B cell (primary cell): ENCODE measurements at regions not wholly inside any gene's neighbourhood (a gene's known extent, or its start where the extent isn't known, plus 50 kb on each side); places are given as distances from the start of the nearest gene placed in this dataset.
A peak's percentile ranks its signal among the peaks of the same experiment; 100 is the strongest.

Experiments
- ATAC-seq: fragments of 200-7000 bp; cut with Tn5 transposase; one replicate; pipeline ENCODE4 v1.10.0; 2021; ENCODE audit warnings: low read depth, mild to moderate bottlenecking, moderate number of reproducible peaks, moderate library complexity
- CTCF ChIA-PET: fragments of 350-600 bp; sonication (Branson Sonifier 250); formaldehyde crosslinking; loops from one replicate; lab custom pipeline; 2021; ENCODE audit warnings: antibody characterized with exemption, inconsistent platforms; lab: Charles Lee
- POLR2A ChIA-PET: fragments of 350-600 bp; sonication (Branson Sonifier 250); formaldehyde crosslinking; loops from one replicate; lab custom pipeline; 2021; ENCODE audit warnings: antibody characterized with exemption; lab: Charles Lee
- DNase-seq: peaks from one replicate; pipeline ENCODE4 v3.0.0; 2013
- H2AFZ ChIP-seq: 2 replicates; pipeline ENCODE4 v1.6.1; 2012; ENCODE audit warnings: mild to moderate bottlenecking, low read depth, low read length; ENCODE audit not compliant: insufficient read depth, poor library complexity, severe bottlenecking
- H3K27ac ChIP-seq, 2 donors: 1 replicate in 1 of 2; 2 replicates in 1 of 2; pipeline ENCODE4 v1.5.1; 2012 to 2013; ENCODE audit warnings: low read length in 2 of 2, mild to moderate bottlenecking in 2 of 2, moderate library complexity in 1 of 2
- H3K27me3 ChIP-seq, 4 experiments: fragments of 200-600 bp in 1 of 4; sonication (generic) in 1 of 4; replicated peaks in 1 of 4; 1 replicate in 2 of 4; 2 replicates in 2 of 4; pipeline versions ENCODE4 v1.6.1 to v1.7.0; 2013 to 2016; ENCODE audit warnings: low read length in 3 of 4, mild to moderate bottlenecking in 2 of 4, mixed read lengths in 1 of 4, moderate library complexity in 1 of 4; ENCODE audit not compliant: insufficient read depth in 4 of 4, control insufficient read depth in 3 of 4; ENCODE audit errors: control extremely low read depth in 1 of 4
- H3K36me3 ChIP-seq, 2 experiments: replicated peaks in 1 of 2; 1 replicate in 1 of 2; 2 replicates in 1 of 2; pipeline versions ENCODE4 v1.6.1 to v1.7.1; 2013; ENCODE audit warnings: low read length in 1 of 2; ENCODE audit not compliant: insufficient read depth in 2 of 2, control insufficient read depth in 1 of 2; ENCODE audit errors: control extremely low read depth in 1 of 2, extremely low read depth in 1 of 2
- H3K4me1 ChIP-seq, 2 donors: fragments of 200-600 bp in 1 of 2; sonication (generic) in 1 of 2; 1 replicate in 1 of 2; 2 replicates in 1 of 2; pipeline versions ENCODE4 v1.5.1 to v1.6.1; 2013 to 2017; ENCODE audit warnings: low read length in 2 of 2; ENCODE audit not compliant: control insufficient read depth in 2 of 2, insufficient read depth in 2 of 2
- H3K4me2 ChIP-seq: replicated peaks from 2 replicates; pipeline ENCODE3; 2012; ENCODE audit warnings: mild to moderate bottlenecking, low read depth, low read length; ENCODE audit not compliant: poor library complexity, severe bottlenecking
- H3K4me3 ChIP-seq, 5 experiments: fragments of 200-600 bp in 1 of 5; sonication (generic) in 1 of 5; 1 replicate in 3 of 5; 2 replicates in 2 of 5; pipeline versions ENCODE4 v1.5.1 to v1.7.0; 2011 to 2016; ENCODE audit warnings: low read length in 4 of 5, mild to moderate bottlenecking in 4 of 5, low read depth in 2 of 5, control low read depth in 1 of 5, moderate library complexity in 1 of 5; ENCODE audit not compliant: insufficient read depth in 1 of 5; ENCODE audit errors: control extremely low read depth in 1 of 5, extremely low read depth in 1 of 5
- H3K79me2 ChIP-seq: fragments of 200-600 bp; sonication (generic); one replicate; pipeline ENCODE4 v1.6.0; 2016; ENCODE audit warnings: low read length; ENCODE audit not compliant: control insufficient read depth, insufficient read depth
- H3K9ac ChIP-seq: fragments of 200-600 bp; sonication (generic); 2 replicates; pipeline ENCODE4 v1.6.1; 2017; ENCODE audit warnings: mild to moderate bottlenecking, low read length, moderate library complexity
- H3K9me3 ChIP-seq, 3 donors: one replicate each; pipeline versions ENCODE4 v1.6.1 to v1.7.1; 2013; ENCODE audit warnings: low read length in 2 of 3; ENCODE audit not compliant: control insufficient read depth in 2 of 3, insufficient read depth in 1 of 3; ENCODE audit errors: control extremely low read depth in 1 of 3
- H4K20me1 ChIP-seq: 2 replicates; pipeline ENCODE4 v1.6.0; 2012; ENCODE audit warnings: mild to moderate bottlenecking, low read length; ENCODE audit not compliant: insufficient read depth, control insufficient read depth, poor library complexity, severe bottlenecking
- H3K27ac Mint-ChIP-seq: one replicate; pipeline ENCODE4 v1.8.0; 2021; ENCODE audit warnings: mixed read lengths
- H3K27me3 Mint-ChIP-seq: one replicate; pipeline ENCODE4 v1.8.0; 2021; ENCODE audit warnings: mixed read lengths
- H3K4me1 Mint-ChIP-seq: one replicate; pipeline ENCODE4 v1.8.0; 2021; ENCODE audit warnings: mixed read lengths
- H3K4me3 Mint-ChIP-seq: one replicate; pipeline ENCODE4 v1.8.0; 2021; ENCODE audit warnings: mixed read lengths
- H3K9me3 Mint-ChIP-seq: one replicate; pipeline ENCODE4 v1.8.0; 2022; ENCODE audit warnings: mixed read lengths; ENCODE audit not compliant: insufficient read depth
- CTCF ChIP-seq: fragments of 200-600 bp; IDR thresholded peaks from one replicate; pipeline ENCODE4 v1.8.0; 2022; ENCODE audit warnings: antibody characterized with exemption, mild to moderate bottlenecking
- EZH2 ChIP-seq: IDR thresholded peaks from 2 replicates; pipeline ENCODE4 v1.6.1; 2012; ENCODE audit warnings: borderline replicate concordance, low read depth, mild to moderate bottlenecking, moderate library complexity, low read length; ENCODE audit not compliant: insufficient read depth, poor library complexity, severe bottlenecking
- WGBS: methylation state at CpG from one replicate; pipeline ENCODE4 v1.1.5; 2013; ENCODE audit warnings: missing lambda C conversion rate; ENCODE audit not compliant: insufficient coverage; 5-methylcytosine and 5-hydroxymethylcytosine counted together
- intact Hi-C: fragments of 100-400 bp; cut with micrococcal nuclease; formaldehyde crosslinking; loops from one replicate; pipeline ENCODE4 v1.10.0; 2022

- no peak overlapping the region for H3K27ac Mint-ChIP-seq
- POLR2A ChIA-PET: no interaction called here
- no peaks in the 10 kb centered on the region for H4K20me1 ChIP-seq
- peaks cover 38% of the 10 kb centered on the region for H3K4me1 Mint-ChIP-seq
- H3K79me2 ChIP-seq: no peaks in the 10 kb centered on the region
- no peak overlapping the region for H3K4me3 ChIP-seq
- CTCF ChIA-PET: interaction anchor here (1.0 to 1.6 kb wide), 3 partner anchors 17 to 908 kb away, joined by 3 to 4 read pairs (median 3); no protein-coding TSS in a partner anchor
- no peak overlapping the region for H3K4me3 Mint-ChIP-seq
- no peaks in the 10 kb centered on the region for H3K9me3 Mint-ChIP-seq
- peaks cover 36% of the 10 kb centered on the region in 2 donors for H3K4me1 ChIP-seq
- peak overlapping the region; percentile 39 for H2AFZ ChIP-seq
- H3K36me3 ChIP-seq: no peaks in the 10 kb centered on the region
- no peak overlapping the region for H3K4me2 ChIP-seq
- ATAC-seq: no peak
- TF ChIP-seq EZH2 (no peak), CTCF (no peak)
- intact Hi-C loops: loop anchor here (2.0 kb wide), 1 partner anchor 909 kb away; no protein-coding TSS in a partner anchor
- no peaks in the 10 kb centered on the region for H3K27me3 Mint-ChIP-seq
- no peak overlapping the region for H3K27ac ChIP-seq
- DNase-seq: peak; percentile 32
- no CpG with 5 or more reads among the region's 4 CpGs for WGBS
- H3K9ac ChIP-seq: no peak overlapping the region
- H3K9me3 ChIP-seq: no peaks in the 10 kb centered on the region
- H3K27me3 ChIP-seq: no peaks in the 10 kb centered on the region
These were observed 314.7 kb downstream of the TXNL1 start for GRCh38 chr18:56323673-56324072.

- intact Hi-C loops: loop anchor here (2.0 kb wide), 1 partner anchor 908 kb away; no protein-coding TSS in a partner anchor
- 96% methylated on average over 6 of the region's 9 CpGs for WGBS
- H2AFZ ChIP-seq: no peak overlapping the region
- TF ChIP-seq CTCF (no peak), EZH2 (no peak)
- no peak for ATAC-seq
- Mint-ChIP-seq H3K27me3 (no peaks in the 10 kb centered on the region), H3K4me3 (no peak overlapping the region), H3K9me3 (no peaks in the 10 kb centered on the region), H3K4me1 (peaks cover 45% of the 10 kb centered on the region), H3K27ac (no peak overlapping the region)
- POLR2A ChIA-PET: no interaction called here
- no peaks in the 10 kb centered on the region for H3K79me2 ChIP-seq
- H3K4me3 ChIP-seq: no peak overlapping the region
- H3K27me3 ChIP-seq: no peaks in the 10 kb centered on the region
- H3K36me3 ChIP-seq: no peaks in the 10 kb centered on the region
- H3K4me1 ChIP-seq: peaks cover 40 to 47% of the 10 kb centered on the region in 2 donors
- H3K4me2 ChIP-seq: no peak overlapping the region
- H3K9me3 ChIP-seq: no peaks in the 10 kb centered on the region
- no peak overlapping the region for H3K27ac ChIP-seq
- CTCF ChIA-PET: interaction anchor here (1.6 kb wide), 1 partner anchor 906 kb away, joined by 4 read pairs; no protein-coding TSS in a partner anchor
- H3K9ac ChIP-seq: no peak overlapping the region
- DNase-seq: no peak
- no peaks in the 10 kb centered on the region for H4K20me1 ChIP-seq
These were observed 316.0 kb downstream of the TXNL1 start for GRCh38 chr18:56322406-56322805.
